H9 (cell line): ENCODE measurements at regions not wholly inside any gene's neighbourhood (a gene's known extent, or its start where the extent isn't known, plus 50 kb on each side); places are given as distances from the start of the nearest gene placed in this dataset.

Source experiments
- DNase-seq: peaks from one replicate; pipeline ENCODE4 v3.0.0-alpha.2; 2017
- H2AFZ ChIP-seq: one replicate; pipeline ENCODE4 v1.6.1; 2013; ENCODE audit warnings: mild to moderate bottlenecking, low read length, control low read depth, moderate library complexity
- H2AK5ac ChIP-seq: 2 replicates; pipeline ENCODE4 v1.6.1; 2013; ENCODE audit warnings: low read length, control low read depth, mixed read lengths; ENCODE audit not compliant: insufficient read length
- H2BK120ac ChIP-seq: one replicate; pipeline ENCODE4 v1.6.1; 2013; ENCODE audit warnings: low read depth, mild to moderate bottlenecking, low read length, control low read depth, inconsistent platforms; ENCODE audit not compliant: poor library complexity, severe bottlenecking
- H2BK12ac ChIP-seq: 2 replicates; pipeline ENCODE4 v1.6.1; 2013; ENCODE audit warnings: low read length, control low read depth, mixed read lengths, low read depth; ENCODE audit not compliant: insufficient read length
- H2BK15ac ChIP-seq: 2 replicates; pipeline ENCODE4 v1.6.1; 2013; ENCODE audit warnings: low read depth, low read length, control low read depth
- H2BK20ac ChIP-seq: one replicate; pipeline ENCODE4 v1.6.1; 2013; ENCODE audit warnings: low read depth, mild to moderate bottlenecking, low read length, control low read depth, inconsistent platforms; ENCODE audit not compliant: poor library complexity, severe bottlenecking
- H2BK5ac ChIP-seq: 2 replicates; pipeline ENCODE4 v1.6.1; 2013; ENCODE audit warnings: low read length, control low read depth, mixed read lengths; ENCODE audit not compliant: insufficient read length
- H3K14ac ChIP-seq: 2 replicates; pipeline ENCODE4 v1.6.1; 2013; ENCODE audit warnings: low read length, control low read depth; ENCODE audit not compliant: insufficient read depth
- H3K18ac ChIP-seq: 2 replicates; pipeline ENCODE4 v1.6.1; 2013; ENCODE audit warnings: low read depth, mild to moderate bottlenecking, mixed read lengths, low read length, control low read depth; ENCODE audit not compliant: insufficient read length
- H3K23ac ChIP-seq: 2 replicates; pipeline ENCODE4 v1.6.1; 2013; ENCODE audit warnings: low read length, control low read depth, mixed read lengths, low read depth; ENCODE audit not compliant: insufficient read length
- H3K23me2 ChIP-seq: 2 replicates; pipeline ENCODE4 v1.6.1; 2013; ENCODE audit warnings: low read depth, mild to moderate bottlenecking, mixed read lengths, low read length, control low read depth; ENCODE audit not compliant: insufficient read length, poor library complexity, severe bottlenecking
- H3K27ac ChIP-seq: 2 replicates; pipeline ENCODE4 v1.5.1; 2013; ENCODE audit warnings: low read length, control low read depth, mixed read lengths, low read depth; ENCODE audit not compliant: insufficient read length
- H3K27me3 ChIP-seq: 2 replicates; pipeline ENCODE4 v1.6.1; 2013; ENCODE audit warnings: low read length, control low read depth, inconsistent platforms; ENCODE audit not compliant: insufficient read depth
- H3K4ac ChIP-seq: 2 replicates; pipeline ENCODE4 v1.6.1; 2013; ENCODE audit warnings: low read depth, mild to moderate bottlenecking, control low read depth, inconsistent platforms, low read length, moderate library complexity
- H3K4me1 ChIP-seq: 2 replicates; pipeline ENCODE4 v1.6.1; 2013; ENCODE audit warnings: low read length, control low read depth, inconsistent platforms; ENCODE audit not compliant: insufficient read depth
- H3K4me2 ChIP-seq: 2 replicates; pipeline ENCODE4 v1.6.1; 2013; ENCODE audit warnings: low read length, control low read depth, mixed read lengths; ENCODE audit not compliant: insufficient read length, insufficient read depth
- H3K56ac ChIP-seq: 2 replicates; pipeline ENCODE4 v1.6.1; 2013; ENCODE audit warnings: low read depth, mild to moderate bottlenecking, mixed read lengths, low read length, control low read depth; ENCODE audit not compliant: insufficient read length
- H3K79me1 ChIP-seq: 2 replicates; pipeline ENCODE4 v1.6.1; 2013; ENCODE audit warnings: low read depth, mild to moderate bottlenecking, moderate library complexity, low read length, control low read depth, inconsistent platforms; ENCODE audit not compliant: insufficient read depth, poor library complexity, severe bottlenecking
- H3K79me2 ChIP-seq: 2 replicates; pipeline ENCODE4 v1.6.1; 2013; ENCODE audit warnings: low read length, control low read depth, inconsistent platforms; ENCODE audit not compliant: insufficient read depth
- H3K9ac ChIP-seq: 2 replicates; pipeline ENCODE4 v1.6.1; 2013; ENCODE audit warnings: low read length, control low read depth, mixed read lengths; ENCODE audit not compliant: insufficient read length; ENCODE audit errors: extremely low read depth
- H3K9me3 ChIP-seq: one replicate; pipeline ENCODE4 v1.6.1; 2013; ENCODE audit warnings: low read depth, low read length, inconsistent platforms; ENCODE audit not compliant: control insufficient read depth
- H3T11ph ChIP-seq: one replicate; pipeline ENCODE4 v1.6.1; 2013; ENCODE audit warnings: mild to moderate bottlenecking, low read length, control low read depth, inconsistent platforms
- H4K20me1 ChIP-seq: one replicate; pipeline ENCODE4 v1.6.1; 2013; ENCODE audit not compliant: control insufficient read depth, insufficient read length, insufficient read depth
- H4K5ac ChIP-seq: 2 replicates; pipeline ENCODE4 v1.6.1; 2013; ENCODE audit warnings: low read depth, mild to moderate bottlenecking, mixed read lengths, low read length, control low read depth; ENCODE audit not compliant: insufficient read length
- H4K8ac ChIP-seq: replicated peaks from 2 replicates; pipeline ENCODE4 v1.6.1; 2013; ENCODE audit warnings: low read length, control low read depth, mixed read lengths, low read depth; ENCODE audit not compliant: insufficient read length
- H4K91ac ChIP-seq: 2 replicates; pipeline ENCODE4 v1.6.1; 2013; ENCODE audit warnings: low read depth, mild to moderate bottlenecking, moderate library complexity, mixed read lengths, low read length, control low read depth; ENCODE audit not compliant: insufficient read length
- H3K27ac Mint-ChIP-seq, 3 experiments: 2 replicates in 2 of 3; 3 replicates in 1 of 3; pipeline ENCODE4 v1.8.0; 2020 to 2021; ENCODE audit warnings: mixed read lengths in 3 of 3, mild to moderate bottlenecking in 1 of 3, moderate library complexity in 1 of 3
- H3K27me3 Mint-ChIP-seq: 2 replicates; pipeline ENCODE4 v1.8.0; 2021; ENCODE audit warnings: low read depth, mild to moderate bottlenecking, moderate library complexity, mixed read lengths
- H3K36me3 Mint-ChIP-seq, 3 experiments: 2 replicates in 2 of 3; 3 replicates in 1 of 3; pipeline ENCODE4 v1.8.0; 2020 to 2021; ENCODE audit warnings: low read depth in 3 of 3, mixed read lengths in 3 of 3; ENCODE audit not compliant: insufficient read depth in 1 of 3
- H3K4me1 Mint-ChIP-seq, 2 experiments: 2 replicates each; pipeline ENCODE4 v1.8.0; 2020; ENCODE audit warnings: mixed read lengths in 2 of 2
- H3K4me3 Mint-ChIP-seq, 2 experiments: 2 replicates in 1 of 2; 3 replicates in 1 of 2; pipeline ENCODE4 v1.8.0; 2020 to 2021; ENCODE audit warnings: mild to moderate bottlenecking in 2 of 2, mixed read lengths in 2 of 2, moderate library complexity in 1 of 2
- H3K9me3 Mint-ChIP-seq, 2 experiments: 2 replicates in 1 of 2; 3 replicates in 1 of 2; pipeline ENCODE4 v1.8.0; 2020; ENCODE audit warnings: mild to moderate bottlenecking in 2 of 2, mixed read lengths in 2 of 2, moderate library complexity in 1 of 2
- CTCF ChIP-seq: fragments of 200-600 bp; sonication (generic); conservative IDR thresholded peaks from 3 replicates; pipeline ENCODE4 v1.8.0; 2021; ENCODE audit warnings: antibody characterized with exemption, mild to moderate bottlenecking
- WGBS: extraction: QIAGEN DNeasy Blood & Tissue Kit; methylation state at CpG from one replicate; pipeline ENCODE4 v1.1.7; 2013; ENCODE audit warnings: missing lambda C conversion rate, low lambda C conversion rate, mixed read lengths; ENCODE audit not compliant: insufficient read length; ENCODE audit errors: extremely low coverage; 5-methylcytosine and 5-hydroxymethylcytosine counted together

- Histone ChIP-seq H4K20me1 (no peaks in the 10 kb centered on the region), H3K4me2 (no peak overlapping the region), H3K27ac (no peak overlapping the region), H2BK5ac (no peak overlapping the region), H3K27me3 (no peaks in the 10 kb centered on the region), H3K4me1 (no peaks in the 10 kb centered on the region), H4K8ac (no peak overlapping the region), H3T11ph (no peak overlapping the region), H3K23me2 (no peaks in the 10 kb centered on the region), H2BK12ac (no peak overlapping the region), H3K56ac (no peak overlapping the region), H4K5ac (no peak overlapping the region), H3K18ac (no peak overlapping the region), H2BK120ac (no peak overlapping the region), H3K9me3 (no peaks in the 10 kb centered on the region), H4K91ac (no peak overlapping the region), H3K79me2 (no peaks in the 10 kb centered on the region), H3K9ac (no peak overlapping the region), H3K14ac (no peak overlapping the region), H3K23ac (no peak overlapping the region), H2AFZ (no peak overlapping the region), H3K79me1 (no peaks in the 10 kb centered on the region), H2AK5ac (no peak overlapping the region), H2BK15ac (no peak overlapping the region), H2BK20ac (no peak overlapping the region), H3K4ac (no peak overlapping the region)
- Mint-ChIP-seq H3K9me3 (peaks cover 6 to 8% of the 10 kb centered on the region in 2 experiments), H3K4me3 (no peak overlapping the region), H3K36me3 (peaks cover 0 to 7% (median 3%) of the 10 kb centered on the region in 3 experiments; a peak in 4 of 7 replicates), H3K27ac (no peak overlapping the region; a peak in 1 of 7 replicates), H3K4me1 (peaks cover 0 to 8% of the 10 kb centered on the region in 2 experiments; a peak in 3 of 4 replicates), H3K27me3 (no peaks in the 10 kb centered on the region)
- WGBS: no CpG with 5 or more reads among the region's 1 CpG
- no peak for DNase-seq
- TF ChIP-seq CTCF: no peak
These were observed 875.4 kb upstream of the SLC10A2 start for GRCh38 chr13:103941506-103942140.
